ENCODE measurements at regions not wholly inside any gene's neighbourhood (a gene's known extent, or its start where the extent isn't known, plus 50 kb on each side); places are given as distances from the start of the nearest gene placed in this dataset.

DNA sequence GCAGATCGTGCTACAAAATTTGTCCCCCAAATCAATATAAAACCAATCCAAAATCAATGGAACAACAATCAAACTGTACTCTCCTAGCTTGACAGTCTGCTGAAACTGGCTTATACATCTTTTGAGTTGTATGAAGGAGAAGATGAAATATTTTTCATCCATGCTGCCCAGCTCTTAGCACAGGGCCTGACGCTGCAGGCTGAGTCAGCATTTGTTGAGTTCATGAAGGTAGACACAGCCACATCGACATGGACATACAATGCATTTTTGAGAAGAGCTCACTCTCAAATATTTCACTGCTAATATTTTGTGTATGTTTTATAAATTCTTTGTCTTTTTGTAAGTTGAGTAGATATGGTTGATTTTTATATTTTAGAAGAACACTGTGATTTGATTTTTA is 327.3 kb downstream of the OTOL1 start:
- H3K27ac Mint-ChIP-seq = peak overlapping the region in 1 of 3 experiments; percentile 16; a peak in 1 of 7 replicates
- H3K56ac ChIP-seq (ENCODE audit: insufficient read length, low read depth, low read length) = no peak overlapping the region
- no peak overlapping the region for H2AK5ac ChIP-seq (ENCODE audit: insufficient read length, low read length)
- H2BK20ac ChIP-seq (ENCODE audit: low read depth, low read length, poor library complexity, severe bottlenecking) = no peak overlapping the region
- no peak overlapping the region for H3K27ac ChIP-seq (ENCODE audit: insufficient read length, low read depth, low read length)
- H3K27me3 Mint-ChIP-seq (ENCODE audit: low read depth) = no peaks in the 10 kb centered on the region
- H4K5ac ChIP-seq (ENCODE audit: insufficient read length, low read depth, low read length) = no peak overlapping the region
- H3K18ac ChIP-seq (ENCODE audit: insufficient read length, low read depth, low read length) = no peak overlapping the region
- WGBS (ENCODE audit: extremely low coverage, insufficient read length, low lambda C conversion rate) = no CpG with 5 or more reads among the region's 3 CpGs
- H3K23me2 ChIP-seq (ENCODE audit: insufficient read length, low read depth, low read length, poor library complexity, severe bottlenecking) = no peaks in the 10 kb centered on the region
- H4K20me1 ChIP-seq (ENCODE audit: control insufficient read depth, insufficient read depth, insufficient read length) = no peaks in the 10 kb centered on the region
- H3K79me2 ChIP-seq (ENCODE audit: insufficient read depth, low read length) = no peaks in the 10 kb centered on the region
- H3K4me1 ChIP-seq (ENCODE audit: insufficient read depth, low read length) = no peaks in the 10 kb centered on the region
- no peak overlapping the region for H3K14ac ChIP-seq (ENCODE audit: insufficient read depth, low read length)
- no peak overlapping the region for H3T11ph ChIP-seq (ENCODE audit: low read length)
- DNase-seq = no peak
- no peaks in the 10 kb centered on the region for H3K9me3 ChIP-seq (ENCODE audit: control insufficient read depth, low read depth, low read length)
- no peak overlapping the region for H3K4me2 ChIP-seq (ENCODE audit: insufficient read depth, insufficient read length, low read length)
- H3K4me3 Mint-ChIP-seq = no peak overlapping the region
- no peak overlapping the region for H3K23ac ChIP-seq (ENCODE audit: insufficient read length, low read depth, low read length)
- H4K91ac ChIP-seq (ENCODE audit: insufficient read length, low read depth, low read length) = no peak overlapping the region
- H3K27me3 ChIP-seq (ENCODE audit: insufficient read depth, low read length) = no peaks in the 10 kb centered on the region
- H2AFZ ChIP-seq (ENCODE audit: low read length) = no peak overlapping the region
- no peak overlapping the region for H3K9ac ChIP-seq (ENCODE audit: extremely low read depth, insufficient read length, low read length)
- no peak overlapping the region for H3K4ac ChIP-seq (ENCODE audit: low read depth, low read length)
- H4K8ac ChIP-seq (replicated peaks; ENCODE audit: insufficient read length, low read depth, low read length) = no peak overlapping the region
- no peak overlapping the region for H2BK120ac ChIP-seq (ENCODE audit: low read depth, low read length, poor library complexity, severe bottlenecking)
- H2BK15ac ChIP-seq (ENCODE audit: low read depth, low read length) = no peak overlapping the region
- no peak for TF ChIP-seq CTCF (conservative IDR thresholded peaks at IDR 0.05)
- H2BK5ac ChIP-seq (ENCODE audit: insufficient read length, low read length) = no peak overlapping the region
- no peaks in the 10 kb centered on the region for H3K79me1 ChIP-seq (ENCODE audit: insufficient read depth, low read depth, low read length, poor library complexity, severe bottlenecking)
- no peaks in the 10 kb centered on the region; a peak in 1 of 5 replicates for H3K9me3 Mint-ChIP-seq
- no peaks in the 10 kb centered on the region for H3K36me3 Mint-ChIP-seq (ENCODE audit: insufficient read depth in 1 of 3, low read depth in 3 of 3)
- no peak overlapping the region for H2BK12ac ChIP-seq (ENCODE audit: insufficient read length, low read depth, low read length)
- no peaks in the 10 kb centered on the region; a peak in 1 of 4 replicates for H3K4me1 Mint-ChIP-seq

Data from H9 (cell line).